Left cardiac atrium (tissue), 4 donors: ENCODE measurements at regions not wholly inside any gene's neighbourhood (a gene's known extent, or its start where the extent isn't known, plus 50 kb on each side); places are given as distances from the start of the nearest gene placed in this dataset.

Experiments
- ATAC-seq, 2 donors: fragments of 200-7000 bp; cut with Tn5 transposase; one replicate each; pipeline ENCODE4 v1.9.1; 2020; ENCODE audit warnings: mild to moderate bottlenecking in 2 of 2, moderate library complexity in 2 of 2
- DNase-seq: peaks from one replicate; pipeline ENCODE4 v3.0.0-alpha.2; 2020
- intact Hi-C, 2 donors: fragments of 100-400 bp; cut with DNase I; formaldehyde crosslinking; loops; one replicate each; pipeline versions ENCODE4 v1.14.1 to v1.15.1; 2022 to 2023
- donor health status: DM: no; HTN: yes; CAD: no.
- donor health status: DM: no; HTN: yes; CAD: no; lungs with severe emphysema.
- donor health status: DM: yes; HTN: yes; CAD: no.
- donor health status: Dilated cardiomyopathy.

- no peak for DNase-seq
- intact Hi-C loops = loop anchor here in 1 of 2 donors (10.0 kb wide), 1 partner anchor 170 kb away; no protein-coding TSS in a partner anchor
- ATAC-seq = no peak
These were observed 507.4 kb downstream of the BMP2 start for GRCh38 chr20:7274870-7275269.

- no peak for ATAC-seq
- intact Hi-C loops = loop anchor here in 1 of 2 donors (10.0 kb wide), 1 partner anchor 171 kb away; no protein-coding TSS in a partner anchor
These were observed 508.3 kb downstream of the BMP2 start for GRCh38 chr20:7275645-7276237.

GRCh38 chr20:7285918-7286556, 518.6 kb downstream of the BMP2 start:
- peak; percentile 83 to 88 for ATAC-seq
- peak; percentile 82 for DNase-seq
- intact Hi-C loops = loop anchor here in 1 of 2 donors (5.0 to 10.0 kb wide), 4 partner anchors 174 to 1144 kb away; partner anchors contain the start of gene BMP2

More at GRCh38 chr20:7275645-7276237, 508.3 kb downstream of the BMP2 start:
- no peak for DNase-seq

GRCh38 chr20:7291323-7291943, 523.9 kb downstream of the BMP2 start:
- no peak for ATAC-seq
- DNase-seq = no peak
- intact Hi-C loops = no loop called here

- DNase-seq (no peak), ATAC-seq (no peak)
- intact Hi-C loops = no loop called here
These were observed 524.5 kb downstream of the BMP2 start for GRCh38 chr20:7291946-7292345.

- intact Hi-C loops = no loop called here
- DNase-seq (no peak), ATAC-seq (no peak)
These were observed 527.4 kb downstream of the BMP2 start for GRCh38 chr20:7294816-7295360.

GRCh38 chr20:7301807-7302206, 534.3 kb downstream of the BMP2 start:
- intact Hi-C loops = no loop called here
- ATAC-seq (no peak), DNase-seq (no peak)

- ATAC-seq = no peak
- no peak for DNase-seq
- intact Hi-C loops = no loop called here
These were observed 534.8 kb downstream of the BMP2 start for GRCh38 chr20:7302250-7302649.

GRCh38 chr20:7305976-7306375, 538.5 kb downstream of the BMP2 start:
- no peak for ATAC-seq
- DNase-seq = no peak
- intact Hi-C loops = no loop called here

- intact Hi-C loops = no loop called here
- DNase-seq (no peak), ATAC-seq (no peak)
These were observed 540.7 kb downstream of the BMP2 start for GRCh38 chr20:7308163-7308562.

- DNase-seq (no peak), ATAC-seq (no peak)
- intact Hi-C loops = no loop called here
These were observed 545.6 kb downstream of the BMP2 start for GRCh38 chr20:7313047-7313446.

- no peak for ATAC-seq
- intact Hi-C loops = no loop called here
- no peak for DNase-seq
These were observed 556.5 kb downstream of the BMP2 start for GRCh38 chr20:7323957-7324356.

GRCh38 chr20:7327810-7328209, 560.3 kb downstream of the BMP2 start:
- DNase-seq (no peak), ATAC-seq (no peak)
- intact Hi-C loops = no loop called here

GRCh38 chr20:7330850-7331249, 563.4 kb downstream of the BMP2 start:
- DNase-seq = no peak
- ATAC-seq = peak in 1 of 2 donors; percentile 94
- intact Hi-C loops = no loop called here

- intact Hi-C loops = no loop called here
- ATAC-seq (no peak), DNase-seq (no peak)
These were observed 564.7 kb downstream of the BMP2 start for GRCh38 chr20:7332169-7332568.

- intact Hi-C loops = no loop called here
- ATAC-seq (no peak), DNase-seq (no peak)
These were observed 566.4 kb downstream of the BMP2 start for GRCh38 chr20:7333841-7334240.

GRCh38 chr20:7346026-7346425, 578.5 kb downstream of the BMP2 start:
- DNase-seq (no peak), ATAC-seq (no peak)
- intact Hi-C loops = no loop called here

- ATAC-seq (no peak), DNase-seq (no peak)
- intact Hi-C loops = no loop called here
These were observed 579.1 kb downstream of the BMP2 start for GRCh38 chr20:7346562-7346961.

- ATAC-seq (no peak), DNase-seq (no peak)
- intact Hi-C loops = no loop called here
These were observed 579.9 kb downstream of the BMP2 start for GRCh38 chr20:7347409-7347808.

GRCh38 chr20:7348253-7348652, 580.8 kb downstream of the BMP2 start:
- no peak for DNase-seq
- no peak for ATAC-seq
- intact Hi-C loops = no loop called here
